GM23338 (cell line): ENCODE measurements at regions not wholly inside any gene's neighbourhood (a gene's known extent, or its start where the extent isn't known, plus 50 kb on each side); places are given as distances from the start of the nearest gene placed in this dataset.

Source experiments
- ATAC-seq: fragments of 200-7000 bp; cut with Tn5 transposase; 3 replicates; pipeline ENCODE4 v1.9.1; 2020
- DNase-seq: peaks from one replicate; pipeline ENCODE4 v3.0.0-alpha.2; 2015; ENCODE audit warnings: low spot score
- H2AFZ ChIP-seq: fragments of 200-600 bp; sonication (generic); 2 replicates; pipeline ENCODE4 v1.8.0; 2016; ENCODE audit warnings: antibody characterized with exemption, mild to moderate bottlenecking, moderate library complexity
- H3F3A ChIP-seq: fragments of 200-600 bp; sonication (generic); replicated peaks from 2 replicates; pipeline ENCODE4 v1.8.0; 2017; ENCODE audit warnings: antibody characterized with exemption, mixed run types, low read depth
- H3K27ac ChIP-seq: fragments of 200-600 bp; sonication (generic); 2 replicates; pipeline ENCODE4 v1.6.1; 2016; ENCODE audit warnings: low read depth
- H3K27me3 ChIP-seq: fragments of 200-600 bp; sonication (generic); 2 replicates; pipeline ENCODE4 v1.8.0; 2016; ENCODE audit warnings: mild to moderate bottlenecking, mixed run types, moderate library complexity; ENCODE audit not compliant: insufficient read depth
- H3K36me3 ChIP-seq: fragments of 200-600 bp; sonication (generic); 2 replicates; pipeline ENCODE4 v1.8.0; 2016; ENCODE audit warnings: mild to moderate bottlenecking; ENCODE audit not compliant: insufficient read depth
- H3K4me1 ChIP-seq: fragments of 200-600 bp; sonication (generic); 2 replicates; pipeline ENCODE4 v1.8.0; 2016; ENCODE audit warnings: mild to moderate bottlenecking, moderate library complexity; ENCODE audit not compliant: insufficient read depth
- H3K4me2 ChIP-seq: fragments of 200-600 bp; sonication (generic); 2 replicates; pipeline ENCODE4 v1.7.1; 2017; ENCODE audit warnings: mixed run types
- H3K4me3 ChIP-seq: fragments of 200-600 bp; sonication (generic); 2 replicates; pipeline ENCODE4 v1.6.1; 2016; ENCODE audit warnings: mixed run types
- H3K79me2 ChIP-seq: fragments of 200-600 bp; sonication (generic); replicated peaks from 2 replicates; pipeline ENCODE4 v1.8.0; 2017; ENCODE audit warnings: mild to moderate bottlenecking; ENCODE audit not compliant: insufficient read depth
- H3K9me2 ChIP-seq: fragments of 200-600 bp; sonication (generic); 2 replicates; pipeline ENCODE4 v1.8.0; 2017; ENCODE audit not compliant: insufficient read depth
- H4K20me1 ChIP-seq: fragments of 200-600 bp; sonication (generic); replicated peaks from 2 replicates; pipeline ENCODE4 v1.8.0; 2017; ENCODE audit warnings: mild to moderate bottlenecking; ENCODE audit not compliant: insufficient read depth
- H3K27ac Mint-ChIP-seq: 2 replicates; pipeline ENCODE4 v1.8.0; 2020; ENCODE audit warnings: inconsistent platforms, mild to moderate bottlenecking, moderate library complexity, mixed read lengths
- H3K27me3 Mint-ChIP-seq: 3 replicates; pipeline ENCODE4 v1.8.0; 2022; ENCODE audit warnings: low read depth, mild to moderate bottlenecking, moderate library complexity, mixed read lengths, inconsistent platforms; ENCODE audit not compliant: insufficient read depth, poor library complexity
- H3K36me3 Mint-ChIP-seq: 3 replicates; pipeline ENCODE4 v1.8.0; 2021; ENCODE audit warnings: low read depth, mild to moderate bottlenecking, inconsistent platforms, moderate library complexity, mixed read lengths
- H3K4me1 Mint-ChIP-seq: 3 replicates; pipeline ENCODE4 v1.8.0; 2020; ENCODE audit warnings: mild to moderate bottlenecking, inconsistent platforms, mixed read lengths
- H3K4me3 Mint-ChIP-seq: 3 replicates; pipeline ENCODE4 v1.8.0; 2021; ENCODE audit warnings: moderate library complexity, mild to moderate bottlenecking, inconsistent platforms, mixed read lengths
- H3K9me3 Mint-ChIP-seq: 3 replicates; pipeline ENCODE4 v1.8.0; 2020; ENCODE audit warnings: moderate library complexity, mild to moderate bottlenecking, inconsistent platforms, mixed read lengths
- CTCF ChIP-seq, 2 experiments: fragments of 200-600 bp in 1 of 2; sonication (generic) in 1 of 2; conservative IDR thresholded peaks; 2 replicates each; pipeline versions ENCODE4 v1.5.1 to v1.6.1; 2016 to 2017; ENCODE audit warnings: antibody characterized with exemption in 2 of 2, low read depth in 2 of 2, mild to moderate bottlenecking in 2 of 2, moderate library complexity in 1 of 2
- EZH2 ChIP-seq: fragments of 200-600 bp; sonication (generic); IDR thresholded peaks from one replicate; pipeline ENCODE4 v1.8.0; 2017; ENCODE audit warnings: antibody characterized with exemption, mild to moderate bottlenecking, low read depth; ENCODE audit not compliant: unreplicated experiment
- JUNB ChIP-seq: IDR thresholded peaks from one replicate; pipeline ENCODE4 v1.6.1; 2016; ENCODE audit warnings: antibody characterized with exemption; ENCODE audit not compliant: unreplicated experiment
- NANOG ChIP-seq: IDR thresholded peaks from 2 replicates; pipeline ENCODE4 v1.6.1; 2016; ENCODE audit warnings: antibody characterized with exemption, borderline replicate concordance
- POLR2AphosphoS5 ChIP-seq: IDR thresholded peaks from 2 replicates; pipeline ENCODE4 v1.6.1; 2016; ENCODE audit warnings: antibody characterized with exemption, low read depth
- STAT1 ChIP-seq: IDR thresholded peaks from one replicate; pipeline ENCODE4 v1.6.1; 2016; ENCODE audit warnings: antibody characterized with exemption; ENCODE audit not compliant: unreplicated experiment
- ZNF114 ChIP-seq: fragments of 250-450 bp; sonication (Bioruptor Pico); IDR thresholded peaks from 2 replicates; pipeline ENCODE4 v1.5.0; 2020; ENCODE audit warnings: mild to moderate bottlenecking, moderate library complexity
- ZNF331 ChIP-seq: fragments of 250-450 bp; sonication (Bioruptor Pico); IDR thresholded peaks from 2 replicates; pipeline ENCODE4 v1.5.0; 2020; ENCODE audit warnings: low read depth, mild to moderate bottlenecking, moderate library complexity
- TF ChIP-seq, protein P1 (sequence below): IDR thresholded peaks from 2 replicates; pipeline ENCODE4 v1.6.1; 2016; ENCODE audit warnings: antibody characterized with exemption

GRCh38 chrX:16310326-16310725, 143.0 kb downstream of the MAGEB17 start:
- H3K4me1 ChIP-seq = peaks cover 28% of the 10 kb centered on the region
- no peak overlapping the region for H3K27ac ChIP-seq
- H3K27me3 ChIP-seq = no peaks in the 10 kb centered on the region
- Mint-ChIP-seq H3K27ac (no peak overlapping the region), H3K27me3 (peaks cover 2% of the 10 kb centered on the region), H3K9me3 (no peaks in the 10 kb centered on the region; the same call in 1 of the 3 replicates), H3K4me1 (peaks cover 24% of the 10 kb centered on the region), H3K4me3 (no peak overlapping the region), H3K36me3 (no peaks in the 10 kb centered on the region)
- H3K9me2 ChIP-seq = peaks cover 7% of the 10 kb centered on the region
- no peak overlapping the region for H2AFZ ChIP-seq
- H4K20me1 ChIP-seq = no peaks in the 10 kb centered on the region
- DNase-seq = no peak
- no peaks in the 10 kb centered on the region for H3K79me2 ChIP-seq
- H3K4me3 ChIP-seq = no peak overlapping the region
- ATAC-seq = no peak
- no peaks in the 10 kb centered on the region for H3K36me3 ChIP-seq
- no peak for TF ChIP-seq ZNF331 (CRISPR knock-in tag)
- TF ChIP-seq, protein P1, sequence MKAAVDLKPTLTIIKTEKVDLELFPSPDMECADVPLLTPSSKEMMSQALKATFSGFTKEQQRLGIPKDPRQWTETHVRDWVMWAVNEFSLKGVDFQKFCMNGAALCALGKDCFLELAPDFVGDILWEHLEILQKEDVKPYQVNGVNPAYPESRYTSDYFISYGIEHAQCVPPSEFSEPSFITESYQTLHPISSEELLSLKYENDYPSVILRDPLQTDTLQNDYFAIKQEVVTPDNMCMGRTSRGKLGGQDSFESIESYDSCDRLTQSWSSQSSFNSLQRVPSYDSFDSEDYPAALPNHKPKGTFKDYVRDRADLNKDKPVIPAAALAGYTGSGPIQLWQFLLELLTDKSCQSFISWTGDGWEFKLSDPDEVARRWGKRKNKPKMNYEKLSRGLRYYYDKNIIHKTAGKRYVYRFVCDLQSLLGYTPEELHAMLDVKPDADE = no peak
- TF ChIP-seq EZH2 = no peak
- H3F3A ChIP-seq = peaks cover 4% of the 10 kb centered on the region; the same call in 1 of the 2 replicates
- H3K4me2 ChIP-seq = no peak overlapping the region

GRCh38 chrX:16311671-16312070, 144.4 kb downstream of the MAGEB17 start:
- H3K4me1 Mint-ChIP-seq = peaks cover 33% of the 10 kb centered on the region
- Histone ChIP-seq H3K36me3 (no peaks in the 10 kb centered on the region), H3K4me2 (no peak overlapping the region), H3F3A (peaks cover 4% of the 10 kb centered on the region; the same call in 1 of the 2 replicates), H3K27me3 (no peaks in the 10 kb centered on the region), H3K27ac (peak overlapping the region; percentile 80), H3K9me2 (peaks cover 7% of the 10 kb centered on the region), H3K79me2 (no peaks in the 10 kb centered on the region), H4K20me1 (no peaks in the 10 kb centered on the region), H2AFZ (no peak overlapping the region), H3K4me3 (no peak overlapping the region), H3K4me1 (peaks cover 30% of the 10 kb centered on the region)
- peaks cover 4% of the 10 kb centered on the region for H3K27me3 Mint-ChIP-seq
- TF ChIP-seq CTCF (conservative IDR thresholded peaks at IDR 0.05; ENCODE audit: low read depth in 2 of 2) (no peak), ZNF114 (no peak), STAT1 (no peak), EZH2 (no peak), NANOG (no peak), ZNF331 (CRISPR knock-in tag) (no peak), POLR2AphosphoS5 (no peak), JUNB (no peak)
- H3K4me3 Mint-ChIP-seq = no peak overlapping the region
- H3K9me3 Mint-ChIP-seq = no peaks in the 10 kb centered on the region; the same call in 1 of the 3 replicates
- no peak for DNase-seq
- no peak overlapping the region for H3K27ac Mint-ChIP-seq
- H3K36me3 Mint-ChIP-seq = no peaks in the 10 kb centered on the region
- no peak for ATAC-seq
